GM19452 (cell line): ENCODE measurements at regions not wholly inside any gene's neighbourhood (a gene's known extent, or its start where the extent isn't known, plus 50 kb on each side); places are given as distances from the start of the nearest gene placed in this dataset.
A peak's percentile ranks its signal among the peaks of the same experiment; 100 is the strongest.

Experiments
- ATAC-seq: cut with Tn5 transposase; IDR thresholded peaks from one replicate; pipeline ENCODE4 v1.9.1; 2021; ENCODE audit not compliant: unreplicated experiment

- ATAC-seq = no peak
These were observed 400.7 kb upstream of the TNP1 start for GRCh38 chr2:217260441-217261115.

DNA sequence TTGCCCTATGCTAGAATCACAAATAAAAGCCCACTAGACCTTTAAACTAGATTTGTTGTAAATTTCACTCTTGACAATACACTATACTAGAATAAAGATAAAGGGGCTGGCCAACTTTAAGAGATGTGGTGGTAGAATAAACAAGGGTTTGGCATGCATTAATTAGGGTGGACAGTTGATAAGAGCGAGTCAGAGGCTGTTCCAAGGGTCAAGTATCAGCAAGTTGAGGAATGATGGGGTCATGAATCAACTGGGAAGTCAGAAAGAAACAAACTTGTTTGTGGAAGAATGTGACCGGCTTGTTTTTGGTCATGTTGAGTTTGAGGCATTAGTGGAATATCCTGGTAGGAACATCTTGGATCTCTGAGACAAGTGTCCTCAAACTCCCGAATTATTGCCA is 398.3 kb upstream of the TNP1 start:
- no peak for ATAC-seq

- ATAC-seq = no peak
These were observed 396.4 kb upstream of the TNP1 start for GRCh38 chr2:217256251-217256650.

- no peak for ATAC-seq
These were observed 394.2 kb upstream of the TNP1 start for GRCh38 chr2:217254111-217254510.

DNA sequence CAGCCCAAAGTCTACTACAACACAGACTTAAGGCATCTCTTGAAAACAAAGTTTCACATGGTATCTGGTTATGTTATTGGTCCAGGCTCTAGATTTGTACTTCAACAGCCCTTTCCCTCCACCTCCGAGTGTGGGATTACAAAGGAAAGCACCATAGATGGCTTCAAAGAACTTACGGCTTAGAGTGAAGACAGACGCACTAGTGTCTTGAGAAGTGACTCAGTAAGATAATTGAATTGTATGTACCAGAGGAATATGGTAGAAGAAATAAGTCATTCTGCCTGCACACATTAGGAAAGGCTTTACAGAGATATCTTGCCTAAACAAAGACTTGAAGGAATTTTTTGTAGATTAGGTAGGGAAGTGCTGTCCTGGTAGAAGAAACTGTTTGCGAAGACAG is 392.3 kb upstream of the TNP1 start:
- ATAC-seq = no peak

DNA sequence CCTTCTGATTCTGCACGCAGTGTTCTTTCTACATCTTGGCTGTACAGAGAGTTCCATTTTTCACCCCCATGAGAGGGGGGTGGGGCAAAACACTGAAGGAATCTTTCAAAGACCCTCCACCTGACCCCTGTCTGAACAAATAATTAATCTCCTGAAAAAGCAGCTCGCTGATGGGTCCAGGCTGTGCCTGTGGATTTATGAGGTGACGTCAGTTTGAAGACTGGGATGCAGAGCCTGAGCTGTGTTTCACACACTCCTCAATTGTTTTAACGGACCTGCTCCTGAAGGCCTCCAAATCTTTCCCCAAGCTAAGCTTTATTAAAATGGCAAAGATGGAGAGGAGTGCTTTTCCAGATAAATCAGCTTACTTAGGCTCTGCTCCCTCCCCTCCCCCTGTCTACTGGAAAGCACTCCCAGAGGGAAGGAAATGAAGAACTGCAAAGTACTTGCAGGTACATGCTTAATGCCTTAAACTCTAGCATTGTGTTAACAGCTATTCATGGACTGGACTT is 390.2 kb upstream of the TNP1 start:
- ATAC-seq = no peak

DNA sequence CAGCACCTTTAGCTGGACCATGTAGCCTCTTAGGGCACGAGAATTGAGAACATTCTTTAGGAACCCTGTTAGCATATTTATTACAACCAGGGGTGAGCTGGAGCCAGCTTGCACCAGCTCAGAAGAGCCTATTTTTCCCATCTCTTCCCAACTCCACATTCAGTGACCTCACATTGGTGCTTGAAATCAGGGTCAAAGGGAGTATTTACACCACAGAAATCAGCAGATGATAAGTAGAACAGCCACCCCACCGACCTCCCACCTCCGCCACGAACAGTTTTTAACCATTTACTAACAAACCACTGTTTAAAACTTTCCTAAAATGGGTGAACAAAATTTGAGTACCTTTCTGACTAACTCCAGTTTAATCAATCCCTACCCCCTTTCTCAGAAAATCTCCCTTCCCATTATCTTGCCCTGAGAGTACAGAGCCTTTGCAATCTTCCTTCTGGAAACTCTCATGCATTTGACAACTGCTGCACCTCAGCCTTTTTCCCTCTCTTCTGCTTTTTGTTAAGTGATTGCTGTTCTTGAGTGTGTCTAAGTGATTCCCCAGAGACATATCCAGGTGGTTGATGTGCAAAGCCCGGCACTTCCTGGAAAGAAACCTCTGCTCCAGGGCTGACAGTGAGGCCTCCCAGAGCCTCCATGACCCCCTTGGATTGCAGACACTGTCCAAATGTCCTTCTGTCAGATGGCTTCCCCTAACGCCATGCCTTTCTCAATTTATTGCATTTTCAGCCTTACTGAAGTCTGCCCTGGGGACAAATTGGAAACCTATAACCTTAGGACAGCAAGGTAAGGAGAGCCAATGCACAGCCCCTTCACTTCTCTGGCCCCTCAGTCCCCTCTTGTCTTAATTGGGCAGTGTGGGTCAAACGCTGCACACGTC is 389.5 kb upstream of the TNP1 start:
- ATAC-seq = no peak

DNA sequence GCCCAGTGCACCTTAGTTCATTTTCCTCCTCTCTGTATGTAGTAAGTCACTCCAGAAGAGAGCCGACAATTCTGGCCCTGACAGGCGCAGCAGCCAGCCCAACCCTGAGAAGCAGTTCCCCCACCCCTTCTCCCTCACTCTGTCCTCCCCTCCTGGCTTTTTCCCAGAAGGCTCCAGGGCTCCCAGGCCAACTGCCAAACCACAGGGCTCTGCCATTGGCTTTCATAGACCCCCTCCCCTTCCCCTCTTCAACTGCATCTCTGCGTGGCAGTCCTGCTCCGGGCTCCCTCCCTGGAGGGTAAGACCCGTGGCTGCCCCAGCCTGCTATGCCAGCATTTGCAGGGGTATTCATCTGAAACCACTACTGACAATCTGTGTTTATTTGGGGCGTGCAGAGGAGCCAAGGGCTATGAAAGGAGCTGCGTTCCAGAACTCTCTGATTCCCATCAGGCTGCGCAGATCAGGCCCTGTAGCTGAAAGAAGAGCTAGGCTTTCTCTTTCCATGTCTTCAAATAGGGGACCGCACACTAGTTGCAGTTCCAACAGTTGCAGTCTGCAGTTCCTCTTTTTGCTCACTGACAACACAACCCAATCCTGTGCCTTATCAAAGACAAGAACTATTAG is 388.6 kb upstream of the TNP1 start:
- ATAC-seq = peak; percentile 93

GRCh38 chr2:217247476-217247875 is 387.6 kb upstream of the TNP1 start:
- ATAC-seq = no peak

DNA sequence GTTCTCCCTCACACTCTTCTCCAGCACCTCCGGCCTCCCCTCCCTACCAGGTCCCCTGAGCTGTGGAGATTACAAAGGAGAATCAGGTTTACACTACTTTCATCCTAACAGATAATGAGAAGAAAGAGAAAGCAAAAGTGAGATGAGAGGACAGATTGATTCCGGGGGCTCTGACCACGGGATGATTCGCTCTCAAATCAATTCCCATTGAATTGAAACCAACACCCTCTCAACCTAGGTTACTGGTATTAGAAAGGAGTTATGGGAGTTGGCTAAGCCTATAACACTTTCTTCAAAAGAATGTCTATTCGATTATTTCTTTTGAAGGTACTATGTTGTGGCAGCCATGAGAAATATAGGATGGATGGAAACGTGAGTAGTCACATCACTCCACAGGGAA is 386.2 kb upstream of the TNP1 start:
- no peak for ATAC-seq

DNA sequence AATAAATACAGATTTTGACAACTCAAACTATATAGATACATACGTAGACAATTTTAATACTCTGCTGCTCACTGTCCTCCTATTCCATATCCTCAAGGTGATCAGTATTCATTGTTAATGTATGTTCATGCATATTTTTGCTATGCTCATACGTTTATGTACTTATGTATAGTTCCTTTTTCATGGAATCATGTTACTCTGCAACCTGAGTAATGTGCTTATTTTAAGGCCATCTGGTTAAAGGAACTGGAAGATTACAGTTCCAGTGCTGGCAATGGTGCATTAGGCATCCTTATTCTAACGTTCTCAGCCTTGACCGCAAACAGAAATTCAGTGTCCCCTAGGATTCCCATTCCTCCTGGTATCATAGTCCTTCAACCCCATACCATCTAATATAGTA is 385.0 kb upstream of the TNP1 start:
- ATAC-seq = no peak

GRCh38 chr2:217242947-217243346 is 383.1 kb upstream of the TNP1 start:
- ATAC-seq = no peak

- no peak for ATAC-seq
These were observed 371.9 kb upstream of the TNP1 start for GRCh38 chr2:217231724-217232123.

DNA sequence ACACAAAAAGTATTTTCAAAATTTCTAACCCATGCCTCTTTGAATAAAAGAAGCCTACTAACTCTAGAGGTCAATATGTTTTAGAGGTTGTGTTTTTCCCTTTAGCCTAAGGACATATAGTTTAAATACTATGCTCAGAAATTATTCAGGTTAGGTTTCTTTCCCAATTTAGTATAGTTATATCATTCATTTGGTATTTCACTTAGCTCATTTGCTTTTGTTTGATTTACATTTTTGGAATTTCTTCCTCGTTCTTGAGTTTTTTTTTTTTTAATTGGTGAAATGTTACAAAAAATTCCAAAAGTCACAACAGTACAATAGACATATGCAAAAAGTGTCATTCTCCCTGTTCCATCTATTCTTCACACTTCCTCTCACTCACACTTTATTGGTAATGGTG is 371.3 kb upstream of the TNP1 start:
- ATAC-seq = no peak

DNA sequence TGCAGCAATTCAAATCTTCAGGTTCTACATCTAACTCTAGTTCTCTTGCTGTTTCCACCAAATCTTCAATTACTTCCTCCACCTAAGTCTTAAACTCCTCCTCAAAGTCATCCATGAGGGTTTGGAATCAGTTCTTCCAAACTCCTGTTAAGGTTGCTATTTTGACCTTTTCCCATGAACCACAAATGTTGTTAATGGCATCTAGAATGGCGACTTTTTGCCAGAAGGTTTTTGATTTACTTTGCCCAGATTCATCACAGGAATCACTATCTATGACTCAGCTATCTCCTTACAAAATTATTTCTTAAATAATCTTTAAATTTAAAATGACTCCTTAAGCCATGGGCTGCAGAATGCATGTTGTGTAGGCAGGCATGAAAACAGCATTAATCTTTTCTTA is 368.9 kb upstream of the TNP1 start:
- no peak for ATAC-seq

- no peak for ATAC-seq
These were observed 367.9 kb upstream of the TNP1 start for GRCh38 chr2:217227794-217228193.

- ATAC-seq = no peak
These were observed 365.7 kb upstream of the TNP1 start for GRCh38 chr2:217225596-217225995.

DNA sequence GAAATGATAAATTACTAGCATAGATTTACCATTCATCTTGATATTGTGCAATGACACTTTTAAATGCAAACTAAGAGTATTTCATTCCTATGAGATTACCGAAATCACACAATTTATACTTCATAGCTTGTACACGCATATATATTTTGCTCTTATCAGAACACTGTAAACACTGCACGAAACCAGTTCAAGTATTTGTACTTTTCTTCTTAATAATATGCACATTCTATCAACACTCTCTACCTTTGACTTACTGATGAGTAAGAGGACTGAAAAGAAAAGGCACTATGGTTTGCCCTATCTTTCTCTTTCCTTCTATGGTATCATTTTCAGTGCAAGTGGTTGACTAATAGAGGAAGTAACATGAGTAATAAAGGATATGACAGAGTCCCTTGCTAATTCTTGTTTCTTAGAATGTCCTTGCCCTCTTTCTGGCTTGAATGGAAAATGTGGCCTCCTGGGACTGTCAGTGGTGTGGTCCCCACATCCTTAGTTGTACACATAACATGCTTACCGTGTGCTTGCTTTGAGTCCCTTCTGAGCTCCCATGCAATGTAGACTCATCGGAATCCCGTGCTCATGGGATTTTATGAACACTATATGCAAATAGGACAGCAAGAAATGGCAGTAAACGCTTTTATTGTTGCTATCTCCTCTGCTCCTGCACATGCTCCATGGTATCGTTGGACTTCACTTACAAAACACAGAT is 363.5 kb upstream of the TNP1 start:
- peak; percentile 66 for ATAC-seq

- ATAC-seq = peak; percentile 24
These were observed 362.5 kb upstream of the TNP1 start for GRCh38 chr2:217222309-217222910.

GRCh38 chr2:217220228-217221013 is 360.6 kb upstream of the TNP1 start:
- no peak for ATAC-seq
